Stimulated activated CD4-positive, alpha-beta T cell treated with anti-CD3 and anti-CD28 coated beads, Interleukin-4, amount 100 ng/mL, for 4 hours (primary cell): ENCODE measurements at regions not wholly inside any gene's neighbourhood (a gene's known extent, or its start where the extent isn't known, plus 50 kb on each side); places are given as distances from the start of the nearest gene placed in this dataset.

ENCODE experiments used
- DNase-seq, 2 experiments: peaks; one replicate each; pipeline ENCODE4 v3.0.0-alpha.2; 2020

GRCh38 chr12:30827101-30828066 is 72.6 kb upstream of the CAPRIN2 start:
- no peak for DNase-seq

- no peak for DNase-seq
These were observed 71.5 kb upstream of the CAPRIN2 start for GRCh38 chr12:30826276-30826675.

- DNase-seq, result no peak
These were observed 70.6 kb upstream of the CAPRIN2 start for GRCh38 chr12:30825341-30825740.

GRCh38 chr12:30824311-30824710 is 69.6 kb upstream of the CAPRIN2 start:
- no peak for DNase-seq

- no peak for DNase-seq
These were observed 69.0 kb upstream of the CAPRIN2 start for GRCh38 chr12:30823764-30824163.

- DNase-seq, result peak; percentile 11 to 35
These were observed 68.5 kb upstream of the CAPRIN2 start for GRCh38 chr12:30823156-30823699.

GRCh38 chr12:30822385-30823155 is 67.8 kb upstream of the CAPRIN2 start:
- DNase-seq, result peak in 1 of 2 experiments; percentile 14

- DNase-seq, result no peak
These were observed 65.7 kb upstream of the CAPRIN2 start for GRCh38 chr12:30820406-30820946.

- DNase-seq, result no peak
These were observed 63.8 kb upstream of the CAPRIN2 start for GRCh38 chr12:30818562-30818961.

GRCh38 chr12:30816742-30817465 is 62.2 kb upstream of the CAPRIN2 start:
- no peak for DNase-seq

- DNase-seq, result no peak
These were observed 59.5 kb upstream of the CAPRIN2 start for GRCh38 chr12:30814295-30814655.

GRCh38 chr12:30813525-30814294 is 59.0 kb upstream of the CAPRIN2 start:
- no peak for DNase-seq

- no peak for DNase-seq
These were observed 57.2 kb upstream of the CAPRIN2 start for GRCh38 chr12:30811966-30812365.

- DNase-seq, result no peak
These were observed 56.2 kb upstream of the CAPRIN2 start for GRCh38 chr12:30810918-30811317.

GRCh38 chr12:30807695-30808034 is 52.9 kb upstream of the CAPRIN2 start:
- DNase-seq, result no peak

- DNase-seq, result no peak
These were observed 52.4 kb upstream of the CAPRIN2 start for GRCh38 chr12:30806989-30807694.

GRCh38 chr12:30805959-30806358 is 51.2 kb upstream of the CAPRIN2 start:
- DNase-seq, result no peak
